ENCODE measurements at regions not wholly inside any gene's neighbourhood (a gene's known extent, or its start where the extent isn't known, plus 50 kb on each side); places are given as distances from the start of the nearest gene placed in this dataset.

DNA sequence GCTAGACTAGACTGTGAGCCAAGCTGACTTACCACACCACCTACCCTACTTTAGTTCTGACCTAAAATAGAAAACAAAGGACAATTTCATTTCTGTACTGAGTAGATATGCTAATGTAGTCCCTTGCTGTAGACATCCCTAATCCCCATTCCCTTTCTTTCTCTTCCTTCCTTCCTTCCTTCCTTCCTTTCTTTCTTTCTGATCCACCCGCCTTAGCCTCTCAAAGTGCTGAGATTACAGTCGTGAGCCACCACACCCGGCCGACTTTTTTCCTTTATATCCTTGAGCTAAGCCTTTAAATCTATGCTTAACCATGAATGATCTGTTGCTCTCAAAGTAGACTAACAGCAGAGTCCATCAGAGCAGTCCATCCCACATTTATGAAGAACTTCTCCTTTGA, 465.0 kb downstream of the SLITRK6 start:
- intact Hi-C loops (cut with micrococcal nuclease): no loop called here
- Histone ChIP-seq H2AFZ (ENCODE audit: low read depth, low read length, poor library complexity, severe bottlenecking) (no peak overlapping the region), H4K20me1 (ENCODE audit: insufficient read depth) (no peaks in the 10 kb centered on the region), H3K4me1 (ENCODE audit: control insufficient read depth in 1 of 2, insufficient read depth in 2 of 2, low read length in 2 of 2) (no peaks in the 10 kb centered on the region), H3K79me2 (ENCODE audit: insufficient read depth, low read length) (no peaks in the 10 kb centered on the region), H3K9ac (ENCODE audit: low read length) (no peak overlapping the region), H3K36me3 (ENCODE audit: control insufficient read depth in 1 of 2, insufficient read depth in 2 of 2, low read length in 2 of 2) (no peaks in the 10 kb centered on the region), H3K9me2 (ENCODE audit: insufficient read depth) (no peaks in the 10 kb centered on the region), H3K9me3 (ENCODE audit: control insufficient read depth in 1 of 2, insufficient read depth in 1 of 2, low read depth in 1 of 2, low read length in 2 of 2) (no peaks in the 10 kb centered on the region), H3K27ac (ENCODE audit: low read depth, low read length) (no peak overlapping the region), H3K27me3 (ENCODE audit: insufficient read depth, low read length) (no peaks in the 10 kb centered on the region), H3K4me2 (ENCODE audit: low read length) (no peak overlapping the region), H3K4me3 (replicated peaks in 1 of 2; ENCODE audit: low read depth in 1 of 2, low read length in 2 of 2) (no peak overlapping the region)
- ChIA-PET RAD21 (ENCODE audit: low non-redundant PET in 1 of 2, low total read pairs in 2 of 2, uncharacterized antibody in 2 of 2, unreplicated experiment in 2 of 2) (no interaction called here), POLR2A (no interaction called here), CTCF (no interaction called here)
- ATAC-seq (no peak), DNase-seq (ENCODE audit: low read depth, low spot score) (no peak)
- TF ChIP-seq ELF1 (IDR thresholded peaks at IDR 0.05; ENCODE audit: borderline replicate concordance, low read depth) (no peak), POLR2AphosphoS5 (IDR thresholded peaks at IDR 0.05; ENCODE audit: low read depth, low read length) (no peak), EZH2phosphoT487 (IDR thresholded peaks at IDR 0.05; ENCODE audit: borderline replicate concordance) (no peak), JUND (IDR thresholded peaks at IDR 0.05) (no peak), YY1 (IDR thresholded peaks at IDR 0.05; ENCODE audit: extremely low read depth, insufficient replicate concordance, low read depth, low read length) (no peak), CTCF (IDR thresholded peaks at IDR 0.05 in 2 of 3, conservative IDR thresholded peaks at IDR 0.05 in 1 of 3; ENCODE audit: borderline replicate concordance in 1 of 3, insufficient read depth in 1 of 3, low read depth in 2 of 3, low read length in 2 of 3) (no peak), FOSL1 (IDR thresholded peaks at IDR 0.05; ENCODE audit: low read depth) (no peak), SIN3A (IDR thresholded peaks at IDR 0.05; ENCODE audit: low read depth) (no peak), SP1 (IDR thresholded peaks at IDR 0.05; ENCODE audit: low read depth) (no peak), TCF7L2 (IDR thresholded peaks at IDR 0.05; ENCODE audit: borderline replicate concordance, extremely low read depth, insufficient read depth, insufficient read length) (no peak), CBX3 (IDR thresholded peaks at IDR 0.05; ENCODE audit: low read depth) (no peak)
- BruUV-seq (replicated peaks): no TSS peak

All from HCT116 (cell line).